Testis (tissue), 2 donors: ENCODE measurements at regions not wholly inside any gene's neighbourhood (a gene's known extent, or its start where the extent isn't known, plus 50 kb on each side); places are given as distances from the start of the nearest gene placed in this dataset.

ENCODE experiments used
- DNase-seq: peaks from one replicate; pipeline ENCODE4 v3.0.0-alpha.2; 2019
- H3K27ac ChIP-seq, 2 donors: fragments of 200-600 bp; sonication (generic); one replicate each; pipeline ENCODE4 v1.5.1; 2019
- H3K27me3 ChIP-seq: fragments of 200-600 bp; sonication (generic); one replicate; pipeline ENCODE4 v1.5.1; 2019
- H3K36me3 ChIP-seq: fragments of 200-600 bp; sonication (generic); one replicate; pipeline ENCODE4 v1.5.1; 2017; ENCODE audit warnings: low read depth; ENCODE audit errors: missing control alignments
- H3K4me1 ChIP-seq: fragments of 200-600 bp; sonication (generic); one replicate; pipeline ENCODE4 v1.5.1; 2019
- H3K4me3 ChIP-seq, 2 donors: fragments of 200-600 bp; sonication (generic); one replicate each; pipeline ENCODE4 v1.5.1; 2017 to 2019
- H3K9me3 ChIP-seq: fragments of 200-600 bp; sonication (generic); one replicate; pipeline ENCODE4 v1.5.1; 2017
- CTCF ChIP-seq, 3 experiments: fragments of 450-650 bp in 2 of 3; fragments of 200-600 bp in 1 of 3; sonication (generic) in 1 of 3; IDR thresholded peaks; one replicate each; pipeline ENCODE4 v1.5.1; 2016 to 2019; ENCODE audit warnings: antibody characterized with exemption in 3 of 3, mild to moderate bottlenecking in 2 of 3, moderate library complexity in 1 of 3
- POLR2A ChIP-seq: fragments of 450-650 bp; IDR thresholded peaks from one replicate; pipeline ENCODE4 v1.6.1; 2017; ENCODE audit warnings: antibody characterized with exemption, mild to moderate bottlenecking, moderate library complexity
- WGBS, 2 donors: methylation state at CpG; one replicate each; pipeline ENCODE4 v1.1.5; 2018; 5-methylcytosine and 5-hydroxymethylcytosine counted together
- intact Hi-C: fragments of 100-400 bp; cut with DNase I; formaldehyde crosslinking; loops from one replicate; pipeline ENCODE4 v1.15.1; 2023; ENCODE audit warnings: low total_unique reads

GRCh38 chr4:66647926-66648325, 897.4 kb downstream of the CENPC start:
- intact Hi-C loops: no loop called here
- no peak overlapping the region for H3K27ac ChIP-seq
- H3K27me3 ChIP-seq: no peaks in the 10 kb centered on the region
- H3K36me3 ChIP-seq: no peaks in the 10 kb centered on the region
- H3K4me1 ChIP-seq: no peaks in the 10 kb centered on the region
- H3K9me3 ChIP-seq: no peaks in the 10 kb centered on the region
- H3K4me3 ChIP-seq: no peak overlapping the region
- no peak for DNase-seq
- TF ChIP-seq POLR2A (no peak), CTCF (IDR thresholded peaks at IDR 0.05) (no peak)
- 62 to 68% methylated on average over 3 of the region's 3 CpGs for WGBS, 2 donors

GRCh38 chr4:66647476-66647875, 897.8 kb downstream of the CENPC start:
- intact Hi-C loops: no loop called here
- no peak for DNase-seq
- H3K4me3 ChIP-seq: no peak overlapping the region
- TF ChIP-seq POLR2A (no peak), CTCF (IDR thresholded peaks at IDR 0.05) (no peak)
- no peaks in the 10 kb centered on the region for H3K9me3 ChIP-seq
- no peaks in the 10 kb centered on the region for H3K4me1 ChIP-seq
- H3K27ac ChIP-seq: no peak overlapping the region
- H3K27me3 ChIP-seq: no peaks in the 10 kb centered on the region
- H3K36me3 ChIP-seq: no peaks in the 10 kb centered on the region

GRCh38 chr4:66640233-66640990, 904.9 kb downstream of the CENPC start:
- intact Hi-C loops: no loop called here

DNA sequence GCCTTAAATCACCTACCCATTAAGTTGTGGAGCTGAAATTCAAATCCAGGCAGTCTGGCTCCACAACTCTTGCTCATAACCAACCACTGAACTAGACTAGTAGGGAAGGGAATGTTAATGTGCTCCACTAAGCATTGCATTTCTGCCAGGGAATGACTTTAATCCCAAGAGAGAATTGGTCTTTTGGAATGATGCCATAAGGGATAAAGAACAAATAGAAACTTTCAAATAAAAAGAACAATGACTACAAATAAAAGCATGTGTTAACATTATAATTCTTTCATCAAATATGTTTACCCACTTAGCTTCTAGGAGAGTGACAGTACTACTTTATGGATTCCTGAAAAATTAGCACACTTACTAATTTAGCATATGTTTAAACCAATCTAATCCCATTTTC, 905.9 kb downstream of the CENPC start:
- DNase-seq: no peak
- H3K4me1 ChIP-seq: no peaks in the 10 kb centered on the region
- no peaks in the 10 kb centered on the region for H3K27me3 ChIP-seq
- H3K9me3 ChIP-seq: no peaks in the 10 kb centered on the region
- no peak overlapping the region for H3K4me3 ChIP-seq
- H3K36me3 ChIP-seq: no peaks in the 10 kb centered on the region
- TF ChIP-seq POLR2A: no peak
- no peak for TF ChIP-seq CTCF (IDR thresholded peaks at IDR 0.05)
- H3K27ac ChIP-seq: no peak overlapping the region
- intact Hi-C loops: no loop called here

More at GRCh38 chr4:66640233-66640990, 904.9 kb downstream of the CENPC start:
- Histone ChIP-seq H3K4me1 (no peaks in the 10 kb centered on the region), H3K9me3 (no peaks in the 10 kb centered on the region), H3K4me3 (no peak overlapping the region), H3K27me3 (no peaks in the 10 kb centered on the region), H3K36me3 (no peaks in the 10 kb centered on the region), H3K27ac (no peak overlapping the region)
- no peak for DNase-seq
- TF ChIP-seq CTCF (IDR thresholded peaks at IDR 0.05) (no peak), POLR2A (no peak)
- 43 to 51% methylated on average over 5 of the region's 5 CpGs for WGBS, 2 donors

DNA sequence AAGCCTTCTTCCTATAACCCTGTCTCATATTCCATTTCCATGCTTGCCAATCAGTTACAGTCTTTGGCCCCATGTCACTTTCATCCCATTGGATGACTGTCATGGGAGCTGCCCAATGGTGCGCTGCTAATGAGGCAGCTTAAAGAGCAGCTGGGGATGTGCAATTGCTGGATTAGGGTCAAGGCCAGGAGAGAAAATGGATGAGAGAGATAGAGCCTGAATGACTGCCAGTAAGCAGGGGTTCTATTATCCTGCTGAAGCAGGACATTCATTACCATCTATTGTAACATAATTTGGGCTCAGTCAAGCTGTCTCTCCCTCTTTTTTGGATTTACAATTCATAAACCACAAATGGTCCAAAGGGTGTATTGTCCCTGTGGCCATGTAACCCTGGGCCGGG, 909.0 kb downstream of the CENPC start:
- no peaks in the 10 kb centered on the region for H3K27me3 ChIP-seq
- no peaks in the 10 kb centered on the region for H3K9me3 ChIP-seq
- no peak for DNase-seq
- intact Hi-C loops: no loop called here
- no peak for TF ChIP-seq POLR2A
- no peaks in the 10 kb centered on the region for H3K4me1 ChIP-seq
- 46 to 47% methylated on average over 2 of the region's 2 CpGs for WGBS, 2 donors
- no peak overlapping the region for H3K27ac ChIP-seq
- no peaks in the 10 kb centered on the region for H3K36me3 ChIP-seq
- no peak overlapping the region for H3K4me3 ChIP-seq
